WTC11 (cell line): ENCODE measurements at regions not wholly inside any gene's neighbourhood (a gene's known extent, or its start where the extent isn't known, plus 50 kb on each side); places are given as distances from the start of the nearest gene placed in this dataset.

Experiments
- ATAC-seq: fragments of 200-7000 bp; cut with Tn5 transposase; 2 replicates; pipeline ENCODE4 v1.10.0; 2021; ENCODE audit warnings: mild to moderate bottlenecking, moderate library complexity
- CTCF ChIA-PET: fragments of 300-600 bp; sonication (Branson Sonifier 250); formaldehyde crosslinking; loops from one replicate; lab custom pipeline; 2021; ENCODE audit warnings: antibody characterized with exemption; lab: Charles Lee
- POLR2A ChIA-PET: fragments of 350-600 bp; sonication (Branson Sonifier 250); formaldehyde crosslinking; loops from one replicate; lab custom pipeline; 2021; ENCODE audit warnings: antibody characterized with exemption; lab: Charles Lee
- DNase-seq: peaks from one replicate; pipeline ENCODE4 v3.0.0; 2021; ENCODE audit warnings: low spot score
- H3K27ac Mint-ChIP-seq: 2 replicates; pipeline ENCODE4 v1.8.0; 2021; ENCODE audit warnings: mixed read lengths
- H3K27me3 Mint-ChIP-seq: 2 replicates; pipeline ENCODE4 v1.8.0; 2021; ENCODE audit warnings: low read depth, mild to moderate bottlenecking, moderate library complexity, mixed read lengths
- H3K36me3 Mint-ChIP-seq: 2 replicates; pipeline ENCODE4 v1.8.0; 2021; ENCODE audit warnings: mixed read lengths
- H3K4me1 Mint-ChIP-seq: 2 replicates; pipeline ENCODE4 v1.8.0; 2022; ENCODE audit warnings: mixed read lengths
- H3K4me3 Mint-ChIP-seq: 2 replicates; pipeline ENCODE4 v1.8.0; 2021; ENCODE audit warnings: mild to moderate bottlenecking, moderate library complexity, mixed read lengths
- H3K9me3 Mint-ChIP-seq: 2 replicates; pipeline ENCODE4 v1.8.0; 2021; ENCODE audit warnings: mixed read lengths
- FOXP1 ChIP-seq: sonication (generic); formaldehyde crosslinking; IDR thresholded peaks from 2 replicates; pipeline ENCODE4 v1.8.0; 2022; ENCODE audit warnings: missing genetic modification reagents, mild to moderate bottlenecking, moderate library complexity, borderline replicate concordance
- HMGA2 ChIP-seq: fragments of 250-450 bp; sonication (Bioruptor Pico); IDR thresholded peaks from 2 replicates; pipeline ENCODE4 v1.4.0; 2021; ENCODE audit warnings: mild to moderate bottlenecking, moderate library complexity
- IRF1 ChIP-seq: sonication (generic); formaldehyde crosslinking; IDR thresholded peaks from 2 replicates; pipeline ENCODE4 v1.8.0; 2023; ENCODE audit warnings: missing genetic modification reagents
- JAZF1 ChIP-seq: fragments of 250-450 bp; sonication (Bioruptor Pico); IDR thresholded peaks from 2 replicates; pipeline ENCODE4 v1.9.0; 2021; ENCODE audit warnings: moderate library complexity, mild to moderate bottlenecking, inconsistent platforms
- NR3C1 ChIP-seq: sonication (generic); formaldehyde crosslinking; conservative IDR thresholded peaks from 2 replicates; pipeline ENCODE4 v1.8.1; 2023; ENCODE audit warnings: low read depth, mild to moderate bottlenecking, missing genetic modification reagents
- PRDM15 ChIP-seq: sonication (generic); formaldehyde crosslinking; IDR thresholded peaks from 2 replicates; pipeline ENCODE4 v1.8.0; 2022; ENCODE audit warnings: missing genetic modification reagents
- SMAD4 ChIP-seq: sonication (generic); formaldehyde crosslinking; IDR thresholded peaks from 2 replicates; pipeline ENCODE4 v1.8.0; 2022; ENCODE audit warnings: mild to moderate bottlenecking, missing genetic modification reagents
- SOX15 ChIP-seq: fragments of 250-450 bp; sonication (Bioruptor Pico); IDR thresholded peaks from 2 replicates; pipeline ENCODE4 v1.9.0; 2021; ENCODE audit warnings: mild to moderate bottlenecking
- USF1 ChIP-seq: sonication (generic); formaldehyde crosslinking; IDR thresholded peaks from 2 replicates; pipeline ENCODE4 v1.8.0; 2022; ENCODE audit warnings: mild to moderate bottlenecking, missing genetic modification reagents
- TF ChIP-seq, protein P1 (sequence below): sonication (generic); formaldehyde crosslinking; IDR thresholded peaks from 2 replicates; pipeline ENCODE4 v1.8.0; 2022; ENCODE audit warnings: mild to moderate bottlenecking, missing genetic modification reagents
- TF ChIP-seq, protein P2 (sequence below): sonication (generic); formaldehyde crosslinking; IDR thresholded peaks from 2 replicates; pipeline ENCODE4 v1.8.1; 2022; ENCODE audit warnings: missing genetic modification reagents, borderline replicate concordance
- TF ChIP-seq, protein P3 (sequence below): fragments of 250-450 bp; sonication (Bioruptor Pico); IDR thresholded peaks from 2 replicates; pipeline ENCODE4 v1.9.0; 2021; ENCODE audit warnings: moderate library complexity, mild to moderate bottlenecking, inconsistent platforms, borderline replicate concordance
- TF ChIP-seq, protein P4 (sequence below): sonication (generic); formaldehyde crosslinking; IDR thresholded peaks from 2 replicates; pipeline ENCODE4 v1.8.1; 2023; ENCODE audit warnings: mild to moderate bottlenecking, missing genetic modification reagents, moderate library complexity

- Mint-ChIP-seq H3K36me3 (no peaks in the 10 kb centered on the region), H3K4me1 (peaks cover 13% of the 10 kb centered on the region)
- ATAC-seq: no peak
- CTCF ChIA-PET: no interaction called here
- no peak for TF ChIP-seq SOX15 (CRISPR knock-in tag)
- TF ChIP-seq NR3C1: no peak
- TF ChIP-seq, protein P1, sequence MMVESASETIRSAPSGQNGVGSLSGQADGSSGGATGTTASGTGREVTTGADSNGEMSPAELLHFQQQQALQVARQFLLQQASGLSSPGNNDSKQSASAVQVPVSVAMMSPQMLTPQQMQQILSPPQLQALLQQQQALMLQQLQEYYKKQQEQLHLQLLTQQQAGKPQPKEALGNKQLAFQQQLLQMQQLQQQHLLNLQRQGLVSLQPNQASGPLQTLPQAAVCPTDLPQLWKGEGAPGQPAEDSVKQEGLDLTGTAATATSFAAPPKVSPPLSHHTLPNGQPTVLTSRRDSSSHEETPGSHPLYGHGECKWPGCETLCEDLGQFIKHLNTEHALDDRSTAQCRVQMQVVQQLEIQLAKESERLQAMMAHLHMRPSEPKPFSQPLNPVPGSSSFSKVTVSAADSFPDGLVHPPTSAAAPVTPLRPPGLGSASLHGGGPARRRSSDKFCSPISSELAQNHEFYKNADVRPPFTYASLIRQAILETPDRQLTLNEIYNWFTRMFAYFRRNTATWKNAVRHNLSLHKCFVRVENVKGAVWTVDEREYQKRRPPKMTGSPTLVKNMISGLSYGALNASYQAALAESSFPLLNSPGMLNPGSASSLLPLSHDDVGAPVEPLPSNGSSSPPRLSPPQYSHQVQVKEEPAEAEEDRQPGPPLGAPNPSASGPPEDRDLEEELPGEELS: no peak
- no peak for TF ChIP-seq SMAD4
- TF ChIP-seq, protein P2, sequence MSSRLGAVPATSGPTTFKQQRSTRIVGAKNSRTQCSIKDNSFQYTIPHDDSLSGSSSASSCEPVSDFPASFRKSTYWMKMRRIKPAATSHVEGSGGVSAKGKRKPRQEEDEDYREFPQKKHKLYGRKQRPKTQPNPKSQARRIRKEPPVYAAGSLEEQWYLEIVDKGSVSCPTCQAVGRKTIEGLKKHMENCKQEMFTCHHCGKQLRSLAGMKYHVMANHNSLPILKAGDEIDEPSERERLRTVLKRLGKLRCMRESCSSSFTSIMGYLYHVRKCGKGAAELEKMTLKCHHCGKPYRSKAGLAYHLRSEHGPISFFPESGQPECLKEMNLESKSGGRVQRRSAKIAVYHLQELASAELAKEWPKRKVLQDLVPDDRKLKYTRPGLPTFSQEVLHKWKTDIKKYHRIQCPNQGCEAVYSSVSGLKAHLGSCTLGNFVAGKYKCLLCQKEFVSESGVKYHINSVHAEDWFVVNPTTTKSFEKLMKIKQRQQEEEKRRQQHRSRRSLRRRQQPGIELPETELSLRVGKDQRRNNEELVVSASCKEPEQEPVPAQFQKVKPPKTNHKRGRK: no peak
- TF ChIP-seq HMGA2 (CRISPR knock-in tag): no peak
- TF ChIP-seq, protein P3, sequence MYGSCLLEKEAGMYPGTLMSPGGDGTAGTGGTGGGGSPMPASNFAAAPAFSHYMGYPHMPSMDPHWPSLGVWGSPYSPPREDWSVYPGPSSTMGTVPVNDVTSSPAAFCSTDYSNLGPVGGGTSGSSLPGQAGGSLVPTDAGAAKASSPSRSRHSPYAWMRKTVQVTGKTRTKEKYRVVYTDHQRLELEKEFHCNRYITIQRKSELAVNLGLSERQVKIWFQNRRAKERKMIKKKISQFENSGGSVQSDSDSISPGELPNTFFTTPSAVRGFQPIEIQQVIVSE (CRISPR knock-in tag): no peak
- no peak for TF ChIP-seq USF1 (CRISPR knock-in tag)
- TF ChIP-seq, protein P4, sequence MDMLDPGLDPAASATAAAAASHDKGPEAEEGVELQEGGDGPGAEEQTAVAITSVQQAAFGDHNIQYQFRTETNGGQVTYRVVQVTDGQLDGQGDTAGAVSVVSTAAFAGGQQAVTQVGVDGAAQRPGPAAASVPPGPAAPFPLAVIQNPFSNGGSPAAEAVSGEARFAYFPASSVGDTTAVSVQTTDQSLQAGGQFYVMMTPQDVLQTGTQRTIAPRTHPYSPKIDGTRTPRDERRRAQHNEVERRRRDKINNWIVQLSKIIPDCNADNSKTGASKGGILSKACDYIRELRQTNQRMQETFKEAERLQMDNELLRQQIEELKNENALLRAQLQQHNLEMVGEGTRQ: no peak
- no peak for TF ChIP-seq JAZF1
- TF ChIP-seq PRDM15 (CRISPR knock-in tag): no peak
- no peak for TF ChIP-seq IRF1 (CRISPR knock-in tag)
- no peak for TF ChIP-seq FOXP1 (CRISPR knock-in tag)
- TF ChIP-seq, all 79 proteins: peak for 0
- no peaks in the 10 kb centered on the region; the same call in 1 of the 2 replicates for H3K27me3 Mint-ChIP-seq
- H3K9me3 Mint-ChIP-seq: peaks cover 14% of the 10 kb centered on the region
- no peak overlapping the region for H3K27ac Mint-ChIP-seq
- DNase-seq: no peak
- no peak overlapping the region for H3K4me3 Mint-ChIP-seq
- POLR2A ChIA-PET: no interaction called here
Observed at GRCh38 chr10:128864554-128865295, 602.3 kb upstream of the MGMT start.
